Fibroblast of skin of left biceps (primary cell): ENCODE measurements at regions not wholly inside any gene's neighbourhood (a gene's known extent, or its start where the extent isn't known, plus 50 kb on each side); places are given as distances from the start of the nearest gene placed in this dataset.
A peak's percentile ranks its signal among the peaks of the same experiment; 100 is the strongest.

Source experiments
- DNase-seq, 2 experiments: peaks; one replicate each; pipeline ENCODE4 v3.0.0-alpha.2; 2013; ENCODE audit warnings: low read depth in 2 of 2

DNA sequence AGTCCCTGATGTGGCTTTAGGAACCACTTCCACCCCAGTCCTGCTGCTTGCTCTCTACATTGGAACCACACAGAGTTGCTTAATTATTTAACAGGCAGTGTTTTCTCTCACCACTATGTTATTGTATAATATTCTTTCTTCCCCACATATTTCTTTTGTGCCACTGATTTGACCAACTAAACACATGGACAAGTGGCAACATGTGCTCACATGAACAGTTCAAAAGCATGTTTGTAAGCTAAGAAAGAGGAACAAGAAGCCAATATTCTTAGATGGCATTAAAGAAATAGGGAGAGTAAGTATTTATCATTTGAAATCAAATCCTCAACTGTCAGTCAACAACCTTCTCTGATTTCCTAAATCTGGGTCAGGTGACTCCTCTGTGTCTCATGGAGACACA lies 409.6 kb downstream of the FBXO15 start:
- DNase-seq, result no peak

DNA sequence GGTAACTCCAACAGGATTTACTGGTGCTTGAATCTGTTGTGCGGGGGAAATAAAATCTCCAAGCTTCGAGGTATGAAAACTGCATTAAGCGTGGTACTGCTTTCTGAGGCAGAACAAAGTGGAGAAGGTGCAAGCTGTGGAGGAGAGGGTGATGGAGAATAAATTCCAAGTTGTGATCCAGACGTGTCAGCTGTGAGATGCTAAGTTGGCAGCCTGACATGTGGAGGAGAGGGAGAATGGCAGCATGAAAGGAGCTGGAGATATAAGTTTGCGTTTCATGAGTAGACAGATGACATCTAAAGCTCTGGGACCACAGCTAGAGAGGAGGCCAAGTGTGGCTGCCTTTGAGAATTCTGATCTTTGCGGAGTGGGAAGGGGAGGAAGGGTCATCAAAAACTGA lies 411.8 kb downstream of the FBXO15 start:
- no peak for DNase-seq

- no peak for DNase-seq
Measured at GRCh38 chr18:73733806-73734314, 413.8 kb downstream of the FBXO15 start.

DNA sequence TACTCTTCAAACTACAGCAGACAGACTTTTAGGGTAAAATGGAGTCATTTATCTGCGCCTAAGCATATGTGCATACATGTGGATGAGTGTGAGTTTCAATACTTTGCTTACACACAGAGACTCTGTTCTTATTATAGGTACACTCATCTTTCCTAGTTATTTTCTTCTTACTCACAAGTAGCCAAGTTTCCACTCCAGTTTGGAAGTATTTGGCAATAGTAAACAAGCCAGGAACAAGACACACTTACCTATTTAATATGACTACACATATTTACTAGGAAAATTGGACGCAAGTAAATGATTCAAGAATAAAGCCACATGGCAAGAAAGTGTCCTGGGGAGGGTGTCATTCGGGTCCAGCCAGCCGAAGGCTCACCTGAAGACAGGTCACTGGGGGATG lies 414.3 kb downstream of the FBXO15 start:
- DNase-seq, result no peak

DNA sequence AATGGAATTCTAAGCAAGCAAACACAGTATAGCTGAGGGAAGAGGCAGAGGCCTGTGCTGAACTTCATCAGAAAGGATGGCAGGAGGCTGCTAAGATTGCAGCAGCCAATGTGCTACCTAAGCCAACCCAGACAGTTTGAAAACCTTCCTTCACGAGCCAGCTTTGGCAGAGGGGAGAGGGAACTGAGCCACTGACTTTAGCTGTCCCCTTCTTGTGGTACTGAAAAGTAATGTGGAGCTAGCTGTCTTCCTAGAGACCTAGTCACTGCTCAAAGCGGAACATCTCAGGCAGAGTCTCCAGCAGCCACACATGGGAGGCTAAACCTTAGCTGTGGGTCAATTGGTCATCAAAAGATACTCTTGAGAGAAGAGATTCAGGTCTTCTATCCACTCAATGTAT lies 419.0 kb downstream of the FBXO15 start:
- no peak for DNase-seq

- DNase-seq, result no peak
Measured at GRCh38 chr18:73724958-73725357, 422.7 kb downstream of the FBXO15 start.

GRCh38 chr18:73719611-73720010 lies 428.0 kb downstream of the FBXO15 start:
- DNase-seq, result no peak

GRCh38 chr18:73717570-73717969 lies 430.1 kb downstream of the FBXO15 start:
- DNase-seq, result no peak

GRCh38 chr18:73715210-73715670 lies 432.4 kb downstream of the FBXO15 start:
- no peak for DNase-seq

DNA sequence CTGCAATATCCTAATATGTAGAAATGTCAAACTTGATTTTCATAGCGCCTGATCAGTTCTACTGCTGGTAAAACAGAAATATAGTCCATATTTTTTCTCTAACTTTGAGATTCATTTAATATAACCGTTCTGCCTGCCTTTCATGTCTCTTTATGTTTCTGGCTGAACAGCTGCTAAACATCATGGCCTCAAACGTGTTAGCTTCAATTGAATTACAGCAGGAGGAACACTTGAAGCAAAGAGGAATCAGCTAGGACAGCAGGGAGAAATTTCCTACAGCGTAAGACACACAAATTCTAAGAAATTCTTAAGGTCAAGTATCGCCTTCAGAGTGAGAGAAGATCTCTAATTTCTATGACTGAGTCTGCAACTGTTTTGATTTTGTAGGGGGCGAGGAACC lies 433.2 kb downstream of the FBXO15 start:
- DNase-seq, result no peak

- no peak for DNase-seq
Measured at GRCh38 chr18:73711256-73711655, 436.4 kb downstream of the FBXO15 start.

- DNase-seq, result no peak
Measured at GRCh38 chr18:73708591-73708990, 439.0 kb downstream of the FBXO15 start.

DNA sequence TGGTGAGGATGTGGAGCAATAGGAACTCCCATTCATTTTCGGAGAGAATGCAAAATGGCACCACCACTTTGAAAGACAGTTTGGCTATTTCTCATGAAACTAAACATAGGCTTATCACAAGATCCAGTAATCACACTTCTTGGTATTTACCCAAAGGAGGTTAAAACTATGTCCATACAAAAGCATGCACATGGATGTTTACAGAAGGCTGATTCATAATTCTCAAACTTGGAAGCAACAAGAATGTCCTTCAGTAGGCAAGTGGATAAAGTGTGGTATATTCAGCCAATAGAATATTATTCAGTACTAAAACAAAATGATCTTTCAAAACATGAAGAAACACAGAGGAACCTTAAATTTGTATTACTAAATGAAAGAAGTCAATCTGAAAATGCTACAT lies 440.6 kb downstream of the FBXO15 start:
- no peak for DNase-seq

DNA sequence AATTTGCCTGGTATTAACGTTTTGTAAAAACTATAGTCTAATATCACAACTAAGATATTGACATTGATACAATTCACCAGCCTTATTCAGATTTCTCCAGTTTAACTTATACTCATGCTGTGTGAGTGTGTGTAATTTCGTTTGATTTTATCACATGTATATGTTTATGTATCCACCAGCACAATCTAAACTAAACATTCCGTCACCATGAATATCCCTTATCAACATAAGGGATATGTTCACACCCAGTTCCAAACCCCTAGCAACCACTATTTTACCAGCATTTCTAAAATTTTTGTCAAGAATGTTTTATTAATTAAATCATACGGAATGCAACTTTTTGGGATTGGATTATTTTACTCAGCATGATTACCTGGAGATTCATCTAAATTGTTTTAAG lies 450.3 kb downstream of the FBXO15 start:
- DNase-seq, result no peak

DNA sequence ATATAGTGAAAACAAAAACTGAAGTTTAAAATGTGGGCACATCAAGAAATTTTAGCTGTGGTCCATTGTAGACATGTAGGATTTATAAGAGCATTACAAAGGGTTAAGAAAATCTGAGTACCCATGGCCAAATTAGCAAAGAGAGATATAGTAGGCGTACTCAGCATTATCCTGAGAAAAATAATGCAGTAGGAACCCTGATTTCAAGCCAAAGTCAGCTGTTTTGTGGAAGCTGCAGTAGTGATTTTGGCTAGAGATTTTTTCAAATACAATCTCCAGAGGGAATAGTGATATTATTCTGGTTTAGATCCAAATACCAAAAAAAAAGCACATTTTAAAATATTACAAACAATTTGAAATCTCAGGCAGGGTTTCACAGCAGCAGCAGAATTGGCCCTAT lies 450.9 kb downstream of the FBXO15 start:
- no peak for DNase-seq

DNA sequence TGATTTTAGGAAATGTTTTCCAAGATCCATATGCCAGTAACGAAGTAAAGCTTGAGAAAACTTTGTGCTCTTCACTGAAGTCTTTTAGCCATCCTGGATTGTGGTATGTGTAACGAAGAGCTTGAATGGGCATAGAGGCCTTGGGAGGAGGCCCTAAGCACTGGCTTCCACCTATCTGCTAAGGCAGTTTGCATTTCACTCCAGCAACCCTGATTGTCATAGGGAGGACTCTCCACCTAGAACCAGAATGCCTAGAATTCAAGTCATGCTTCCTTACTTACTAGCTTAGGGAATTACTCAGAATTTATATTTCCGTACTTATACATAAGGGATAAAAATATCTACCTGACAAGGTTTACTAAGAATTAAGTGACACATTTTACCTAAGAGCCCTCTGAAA lies 451.5 kb downstream of the FBXO15 start:
- DNase-seq, result no peak

- DNase-seq, result no peak
Measured at GRCh38 chr18:73693091-73693490, 454.5 kb downstream of the FBXO15 start.

DNA sequence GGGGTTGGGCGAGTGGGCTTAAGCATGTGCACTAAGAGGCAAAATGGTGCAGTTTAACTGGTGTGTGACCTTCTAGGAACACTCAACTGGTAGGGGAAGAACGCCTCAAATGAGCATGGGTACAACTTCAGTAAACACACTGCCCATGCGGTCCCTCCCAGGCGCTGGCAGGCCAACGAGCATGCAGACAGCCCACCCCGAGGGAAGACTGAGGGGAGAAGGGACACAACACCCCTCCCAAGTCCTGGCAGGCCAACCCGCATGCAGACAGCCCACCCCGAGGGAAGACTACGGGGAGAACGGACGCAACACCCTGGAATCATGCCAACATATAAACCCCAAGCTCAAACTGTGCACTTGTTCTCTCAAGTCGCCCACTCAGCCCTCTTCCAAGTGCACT lies 456.0 kb downstream of the FBXO15 start:
- DNase-seq, result no peak

DNA sequence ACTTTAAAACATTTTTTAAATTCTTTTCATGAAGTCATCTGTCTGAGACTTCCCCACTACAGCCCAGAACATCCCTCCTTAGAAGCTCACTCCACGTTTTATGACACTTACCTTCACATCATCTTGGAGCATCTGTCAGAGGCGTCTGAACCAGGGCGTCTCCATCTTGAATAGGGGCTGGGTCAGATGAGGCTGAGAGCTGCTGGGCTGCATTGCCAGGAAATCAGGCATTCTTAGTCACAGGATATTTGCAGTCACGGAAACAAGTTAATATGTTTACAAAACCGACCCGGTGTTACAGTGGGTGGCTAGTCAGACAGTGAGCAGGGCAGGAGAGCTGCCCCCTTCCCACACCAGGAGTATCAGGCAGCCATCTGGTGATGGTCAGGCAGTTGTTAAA lies 456.5 kb downstream of the FBXO15 start:
- no peak for DNase-seq

- DNase-seq, result no peak
Measured at GRCh38 chr18:73690222-73690621, 457.4 kb downstream of the FBXO15 start.

- DNase-seq, result peak; percentile 89 to 90
Measured at GRCh38 chr18:73688851-73689711, 458.6 kb downstream of the FBXO15 start.

DNA sequence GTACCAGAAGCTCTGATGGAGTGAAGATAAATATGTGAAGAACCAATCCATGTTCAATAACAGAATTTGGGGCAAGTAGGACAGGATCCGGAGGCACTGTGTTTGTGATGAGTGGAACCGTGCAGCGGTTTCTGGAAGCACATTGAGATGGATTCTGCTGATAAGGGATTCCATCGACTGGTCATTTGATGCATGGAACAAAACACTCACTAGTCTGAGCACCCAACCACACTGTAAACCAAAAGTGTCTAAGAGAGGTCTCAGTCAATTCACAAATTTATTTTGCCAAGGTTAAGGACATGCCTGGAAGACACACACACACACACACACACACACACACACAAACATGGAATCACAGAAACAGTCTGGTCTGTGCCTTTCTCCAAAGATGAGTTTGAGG lies 459.5 kb downstream of the FBXO15 start:
- DNase-seq, result no peak

GRCh38 chr18:73684647-73685046 lies 463.0 kb downstream of the FBXO15 start:
- DNase-seq, result no peak
